Osteocyte (in vitro differentiated cells): ENCODE measurements at regions not wholly inside any gene's neighbourhood (a gene's known extent, or its start where the extent isn't known, plus 50 kb on each side); places are given as distances from the start of the nearest gene placed in this dataset.

ENCODE experiments used
- DNase-seq: peaks from one replicate; pipeline ENCODE4 v3.0.0; 2021; ENCODE audit warnings: mixed read lengths; ENCODE audit not compliant: unreplicated experiment; ENCODE audit errors: extremely low spot score
- H3K27ac Mint-ChIP-seq: one replicate; pipeline ENCODE4 v1.8.0; 2021; ENCODE audit warnings: mild to moderate bottlenecking, mixed read lengths; ENCODE audit not compliant: unreplicated experiment
- H3K27me3 Mint-ChIP-seq: one replicate; pipeline ENCODE4 v1.8.0; 2021; ENCODE audit warnings: mixed read lengths; ENCODE audit not compliant: unreplicated experiment
- H3K36me3 Mint-ChIP-seq: one replicate; pipeline ENCODE4 v1.8.0; 2021; ENCODE audit warnings: mixed read lengths; ENCODE audit not compliant: unreplicated experiment
- H3K4me1 Mint-ChIP-seq: one replicate; pipeline ENCODE4 v1.8.0; 2021; ENCODE audit warnings: mixed read lengths; ENCODE audit not compliant: unreplicated experiment
- H3K4me3 Mint-ChIP-seq: one replicate; pipeline ENCODE4 v1.8.0; 2021; ENCODE audit warnings: mild to moderate bottlenecking, moderate library complexity, mixed read lengths; ENCODE audit not compliant: unreplicated experiment
- H3K9me3 Mint-ChIP-seq: one replicate; pipeline ENCODE4 v1.8.0; 2021; ENCODE audit warnings: mixed read lengths; ENCODE audit not compliant: unreplicated experiment
- TF ChIP-seq, protein P1 (sequence below): fragments of 200-600 bp; sonication (generic); IDR thresholded peaks from 2 replicates; pipeline ENCODE4 v1.5.0; 2021; ENCODE audit warnings: antibody characterized with exemption, mild to moderate bottlenecking, moderate library complexity

DNA sequence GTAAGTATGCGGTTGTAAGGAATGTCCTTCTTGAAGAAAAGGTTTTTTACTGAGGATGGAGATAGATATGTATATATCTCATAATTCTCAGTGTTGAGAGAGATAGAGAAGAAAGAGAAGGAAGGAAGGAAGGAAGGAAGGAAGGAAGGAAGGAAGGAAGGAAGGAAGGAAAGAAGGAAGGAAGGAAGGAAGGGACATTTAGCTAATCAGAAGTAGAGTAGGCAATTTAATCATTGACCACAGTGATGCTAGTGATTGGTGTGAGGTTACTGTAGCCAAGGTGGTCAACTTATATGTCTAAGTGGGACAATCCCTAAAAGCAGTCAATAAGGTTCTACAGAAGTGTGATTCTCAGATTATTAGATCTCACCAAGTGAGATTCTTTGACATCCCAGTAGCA, 751.8 kb upstream of the CBLB start:
- Mint-ChIP-seq H3K4me3 (no peak overlapping the region), H3K9me3 (peaks cover 22% of the 10 kb centered on the region), H3K4me1 (peaks cover 20% of the 10 kb centered on the region), H3K27ac (no peak overlapping the region), H3K36me3 (peaks cover 11% of the 10 kb centered on the region), H3K27me3 (no peaks in the 10 kb centered on the region)
- TF ChIP-seq, protein P1, sequence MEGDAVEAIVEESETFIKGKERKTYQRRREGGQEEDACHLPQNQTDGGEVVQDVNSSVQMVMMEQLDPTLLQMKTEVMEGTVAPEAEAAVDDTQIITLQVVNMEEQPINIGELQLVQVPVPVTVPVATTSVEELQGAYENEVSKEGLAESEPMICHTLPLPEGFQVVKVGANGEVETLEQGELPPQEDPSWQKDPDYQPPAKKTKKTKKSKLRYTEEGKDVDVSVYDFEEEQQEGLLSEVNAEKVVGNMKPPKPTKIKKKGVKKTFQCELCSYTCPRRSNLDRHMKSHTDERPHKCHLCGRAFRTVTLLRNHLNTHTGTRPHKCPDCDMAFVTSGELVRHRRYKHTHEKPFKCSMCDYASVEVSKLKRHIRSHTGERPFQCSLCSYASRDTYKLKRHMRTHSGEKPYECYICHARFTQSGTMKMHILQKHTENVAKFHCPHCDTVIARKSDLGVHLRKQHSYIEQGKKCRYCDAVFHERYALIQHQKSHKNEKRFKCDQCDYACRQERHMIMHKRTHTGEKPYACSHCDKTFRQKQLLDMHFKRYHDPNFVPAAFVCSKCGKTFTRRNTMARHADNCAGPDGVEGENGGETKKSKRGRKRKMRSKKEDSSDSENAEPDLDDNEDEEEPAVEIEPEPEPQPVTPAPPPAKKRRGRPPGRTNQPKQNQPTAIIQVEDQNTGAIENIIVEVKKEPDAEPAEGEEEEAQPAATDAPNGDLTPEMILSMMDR = no peak
- no peak for DNase-seq

DNA sequence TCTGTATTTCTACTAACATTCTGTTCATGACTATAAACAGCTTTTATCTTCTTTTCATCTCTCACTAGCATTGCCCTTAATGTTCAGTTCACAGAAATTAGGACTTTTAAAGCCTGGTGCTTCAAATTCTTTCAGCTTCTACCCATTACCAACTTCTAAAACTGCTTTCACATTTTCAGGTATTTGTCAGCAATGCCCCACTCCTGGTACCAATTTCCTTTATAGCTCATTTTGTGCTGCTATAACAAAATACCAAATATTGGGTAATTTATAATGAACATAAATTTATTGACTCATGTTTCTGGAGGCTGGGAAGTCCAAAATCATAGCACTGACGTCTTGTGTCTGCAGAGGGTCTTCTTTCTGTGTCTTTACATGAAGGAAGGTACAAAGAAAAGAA, 753.1 kb upstream of the CCDC54 start:
- DNase-seq = no peak
- Mint-ChIP-seq H3K4me1 (peaks cover 11% of the 10 kb centered on the region), H3K36me3 (peaks cover 11% of the 10 kb centered on the region), H3K9me3 (peaks cover 22% of the 10 kb centered on the region), H3K27me3 (no peaks in the 10 kb centered on the region), H3K27ac (no peak overlapping the region), H3K4me3 (no peak overlapping the region)
- TF ChIP-seq, protein P1 = no peak

DNA sequence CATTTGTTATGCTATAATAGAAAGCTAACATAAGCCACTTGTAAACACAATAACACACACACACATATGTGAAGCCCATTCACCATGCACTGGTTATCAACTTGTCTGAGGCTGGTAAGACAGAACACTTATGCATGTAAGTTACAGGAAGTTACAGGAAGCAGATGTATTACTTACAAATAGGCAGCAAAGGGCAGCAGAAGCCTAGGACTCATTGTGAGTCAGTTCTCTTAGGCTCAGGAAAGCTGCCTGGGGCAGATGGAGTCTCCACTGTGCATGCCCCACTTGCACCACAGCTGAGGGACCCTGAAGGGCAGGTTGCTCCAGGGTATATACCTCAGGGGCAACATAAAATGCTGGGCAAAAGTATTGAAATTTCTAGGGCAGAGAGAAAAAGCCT, 748.8 kb upstream of the CCDC54 start:
- TF ChIP-seq, protein P1 = peak; percentile 32
- Mint-ChIP-seq H3K4me1 (peaks cover 29% of the 10 kb centered on the region), H3K27ac (peak overlapping the region; percentile 66), H3K36me3 (peaks cover 11% of the 10 kb centered on the region), H3K4me3 (no peak overlapping the region), H3K27me3 (no peaks in the 10 kb centered on the region), H3K9me3 (peaks cover 15% of the 10 kb centered on the region)
- no peak for DNase-seq

DNA sequence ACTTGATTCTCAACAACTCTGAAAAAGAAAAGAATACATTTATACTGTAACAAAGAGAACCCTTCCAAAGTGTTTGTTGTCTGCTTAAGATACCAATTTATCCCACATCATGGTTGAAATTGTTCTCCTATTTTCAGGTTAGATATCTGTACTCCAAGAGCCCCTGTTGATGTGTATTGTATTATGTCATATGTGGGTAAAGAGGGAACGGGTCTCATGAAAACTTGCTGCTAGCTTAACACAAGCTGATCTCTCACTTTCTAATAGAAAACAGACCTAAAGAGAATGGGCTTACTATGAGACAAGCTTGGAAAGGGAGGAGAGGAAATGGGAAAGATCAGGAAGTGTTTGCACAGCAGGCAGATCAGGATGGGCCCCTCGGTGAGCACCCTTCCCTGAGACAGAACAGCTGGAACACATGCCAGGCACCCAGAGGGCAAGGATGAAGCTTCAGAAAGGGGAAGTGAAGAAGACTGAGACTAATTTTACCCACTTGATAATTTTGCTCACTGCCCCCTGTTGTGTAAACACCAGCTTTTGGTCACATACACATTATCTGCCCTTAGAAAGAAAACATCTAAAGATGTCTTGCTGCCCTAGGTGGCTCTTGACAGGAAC, 747.9 kb upstream of the CCDC54 start:
- DNase-seq = no peak
- Mint-ChIP-seq H3K4me3 (no peak overlapping the region), H3K4me1 (peaks cover 29% of the 10 kb centered on the region), H3K27ac (peak overlapping the region; percentile 78), H3K27me3 (no peaks in the 10 kb centered on the region), H3K36me3 (peaks cover 4% of the 10 kb centered on the region), H3K9me3 (peaks cover 7% of the 10 kb centered on the region)
- TF ChIP-seq, protein P1 = no peak

DNA sequence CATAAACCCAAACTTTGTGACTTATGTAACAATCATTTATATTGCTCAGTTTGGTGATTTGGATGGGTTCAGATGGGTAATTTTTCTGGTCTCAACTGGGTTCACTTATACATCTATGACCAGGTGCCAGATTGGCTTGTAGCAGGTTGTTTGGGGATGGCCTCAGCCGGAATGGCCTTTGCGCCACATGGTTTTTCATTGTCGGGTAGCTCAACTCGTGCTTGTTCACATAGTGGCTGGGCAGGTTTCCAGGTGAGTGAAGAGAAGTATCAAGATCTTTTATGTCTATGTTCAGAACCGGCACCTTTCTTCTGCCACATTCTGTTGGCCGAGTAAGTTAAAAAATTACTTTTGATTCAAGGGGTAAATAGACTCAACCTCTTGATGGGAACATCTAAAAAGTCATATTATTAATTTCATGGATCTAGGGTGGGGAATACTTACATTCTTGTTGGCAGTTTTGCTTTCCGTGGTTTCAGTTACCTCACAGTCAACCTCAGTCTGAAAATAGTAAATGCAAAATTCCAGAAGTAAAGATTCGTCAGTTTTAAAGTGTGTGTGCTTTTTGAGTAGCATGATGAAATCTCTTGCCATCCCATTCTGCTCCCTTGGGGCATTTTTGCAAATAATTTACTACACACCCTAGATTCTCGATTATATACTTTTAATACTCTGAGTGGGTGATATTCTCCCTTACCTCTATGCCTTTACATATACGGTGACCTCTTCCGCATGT, 745.7 kb upstream of the CCDC54 start:
- Mint-ChIP-seq H3K27ac (peak overlapping the region; percentile 58), H3K27me3 (no peaks in the 10 kb centered on the region), H3K4me3 (no peak overlapping the region), H3K4me1 (peaks cover 45% of the 10 kb centered on the region), H3K36me3 (no peaks in the 10 kb centered on the region), H3K9me3 (no peaks in the 10 kb centered on the region)
- no peak for DNase-seq
- TF ChIP-seq, protein P1 = no peak
